HL-60 (cell line): ENCODE measurements at regions not wholly inside any gene's neighbourhood (a gene's known extent, or its start where the extent isn't known, plus 50 kb on each side); places are given as distances from the start of the nearest gene placed in this dataset.

ENCODE experiments used
- DNase-seq, 2 experiments: peaks; one replicate each; pipeline ENCODE4 v3.0.0-alpha.2; 2010 to 2020; ENCODE audit warnings: low read depth in 1 of 2, low spot score in 1 of 2
- H3K27ac ChIP-seq: fragments of 250-450 bp; sonication (Bioruptor Pico); replicated peaks from 2 replicates; pipeline ENCODE4 v1.5.1; 2020; ENCODE audit warnings: mild to moderate bottlenecking, moderate library complexity
- H3K27me3 ChIP-seq: fragments of 250-450 bp; sonication (Bioruptor Pico); 2 replicates; pipeline ENCODE4 v1.5.1; 2021; ENCODE audit warnings: mild to moderate bottlenecking, moderate library complexity; ENCODE audit not compliant: insufficient read depth, poor library complexity, severe bottlenecking
- H3K4me3 ChIP-seq: replicated peaks from 2 replicates; pipeline ENCODE4 v1.5.1; 2011; ENCODE audit warnings: mild to moderate bottlenecking, control low read depth, low read length; ENCODE audit not compliant: insufficient read depth
- CTCF ChIP-seq: IDR thresholded peaks from one replicate; pipeline ENCODE4 v1.5.1; 2011; ENCODE audit warnings: low read length, control low read depth, inconsistent platforms; ENCODE audit not compliant: insufficient read depth
- GABPA ChIP-seq: IDR thresholded peaks from 2 replicates; pipeline ENCODE4 v1.6.1; 2012; ENCODE audit warnings: low read depth
- POLR2AphosphoS5 ChIP-seq: IDR thresholded peaks from 2 replicates; pipeline ENCODE4 v1.6.1; 2012; ENCODE audit warnings: low read depth
- REST ChIP-seq: IDR thresholded peaks from 2 replicates; pipeline ENCODE4 v1.6.1; 2012; ENCODE audit warnings: low read depth; ENCODE audit not compliant: insufficient replicate concordance
- SPI1 ChIP-seq: IDR thresholded peaks from 2 replicates; pipeline ENCODE4 v1.6.1; 2012; ENCODE audit warnings: low read depth, mild to moderate bottlenecking, borderline replicate concordance

- TF ChIP-seq REST (no peak), CTCF (no peak), GABPA (no peak), SPI1 (no peak), POLR2AphosphoS5 (no peak)
- Histone ChIP-seq H3K27me3 (no peaks in the 10 kb centered on the region), H3K27ac (no peak overlapping the region), H3K4me3 (no peak overlapping the region)
- DNase-seq, result no peak
Measured at GRCh38 chr9:74107692-74108091, 389.4 kb upstream of the RORB start.

GRCh38 chr9:74115976-74116375 is 381.2 kb upstream of the RORB start:
- H3K4me3 ChIP-seq, result no peak overlapping the region
- no peak for DNase-seq
- no peak for TF ChIP-seq CTCF
- no peak for TF ChIP-seq POLR2AphosphoS5
- no peak for TF ChIP-seq GABPA
- TF ChIP-seq SPI1, result no peak
- TF ChIP-seq REST, result no peak
- H3K27ac ChIP-seq, result no peak overlapping the region
- H3K27me3 ChIP-seq, result no peaks in the 10 kb centered on the region

GRCh38 chr9:74117151-74117550 is 380.0 kb upstream of the RORB start:
- TF ChIP-seq POLR2AphosphoS5 (no peak), SPI1 (no peak), CTCF (no peak)
- H3K27me3 ChIP-seq, result no peaks in the 10 kb centered on the region
- no peak overlapping the region for H3K27ac ChIP-seq
- DNase-seq, result no peak
- no peak overlapping the region for H3K4me3 ChIP-seq

- no peak for DNase-seq
- TF ChIP-seq SPI1, result no peak
- no peak for TF ChIP-seq REST
- TF ChIP-seq POLR2AphosphoS5, result no peak
- no peak for TF ChIP-seq GABPA
- no peak for TF ChIP-seq CTCF
- H3K27me3 ChIP-seq, result no peaks in the 10 kb centered on the region
- H3K27ac ChIP-seq, result no peak overlapping the region
- H3K4me3 ChIP-seq, result no peak overlapping the region
Measured at GRCh38 chr9:74117731-74118130, 379.4 kb upstream of the RORB start.
